K562 (cell line): ENCODE measurements at regions not wholly inside any gene's neighbourhood (a gene's known extent, or its start where the extent isn't known, plus 50 kb on each side); places are given as distances from the start of the nearest gene placed in this dataset.

ENCODE experiments used
- GTF2A2 ChIP-seq: IDR thresholded peaks from 2 replicates; pipeline ENCODE4 v1.6.1; 2016; ENCODE audit warnings: mild to moderate bottlenecking, missing genetic modification characterization, missing compliant biosample characterization
- HIVEP1 ChIP-seq: fragments of 250-450 bp; sonication (Bioruptor Pico); IDR thresholded peaks from 2 replicates; pipeline ENCODE4 v1.4.0; 2020; ENCODE audit warnings: mild to moderate bottlenecking
- THRB ChIP-seq: fragments of 450-650 bp; formaldehyde crosslinking; conservative IDR thresholded peaks from 2 replicates; pipeline ENCODE4 v1.4.0; 2022; ENCODE audit warnings: mild to moderate bottlenecking, missing genetic modification characterization
- ZKSCAN1 ChIP-seq: fragments of 150-350 bp; IDR thresholded peaks from 2 replicates; pipeline ENCODE4 v1.6.1; 2016; ENCODE audit warnings: low read depth, low read length
- TF ChIP-seq, protein P1 (sequence below): fragments of 250-450 bp; sonication (Bioruptor Pico); IDR thresholded peaks from 2 replicates; pipeline ENCODE4 v1.5.0; 2022; ENCODE audit warnings: mild to moderate bottlenecking
- TF ChIP-seq, protein P2 (sequence below), 2 experiments: IDR thresholded peaks in 1 of 2; conservative IDR thresholded peaks in 1 of 2; 2 replicates each; pipeline ENCODE4 v1.6.1; 2016; ENCODE audit warnings: low read depth in 2 of 2, mild to moderate bottlenecking in 1 of 2, missing compliant biosample characterization in 1 of 2, missing genetic modification characterization in 1 of 2, moderate library complexity in 1 of 2

- TF ChIP-seq THRB (CRISPR knock-in tag) (no peak), GTF2A2 (tag) (no peak), HIVEP1 (no peak), ZKSCAN1 (peak; percentile 94)
- TF ChIP-seq, protein P1, sequence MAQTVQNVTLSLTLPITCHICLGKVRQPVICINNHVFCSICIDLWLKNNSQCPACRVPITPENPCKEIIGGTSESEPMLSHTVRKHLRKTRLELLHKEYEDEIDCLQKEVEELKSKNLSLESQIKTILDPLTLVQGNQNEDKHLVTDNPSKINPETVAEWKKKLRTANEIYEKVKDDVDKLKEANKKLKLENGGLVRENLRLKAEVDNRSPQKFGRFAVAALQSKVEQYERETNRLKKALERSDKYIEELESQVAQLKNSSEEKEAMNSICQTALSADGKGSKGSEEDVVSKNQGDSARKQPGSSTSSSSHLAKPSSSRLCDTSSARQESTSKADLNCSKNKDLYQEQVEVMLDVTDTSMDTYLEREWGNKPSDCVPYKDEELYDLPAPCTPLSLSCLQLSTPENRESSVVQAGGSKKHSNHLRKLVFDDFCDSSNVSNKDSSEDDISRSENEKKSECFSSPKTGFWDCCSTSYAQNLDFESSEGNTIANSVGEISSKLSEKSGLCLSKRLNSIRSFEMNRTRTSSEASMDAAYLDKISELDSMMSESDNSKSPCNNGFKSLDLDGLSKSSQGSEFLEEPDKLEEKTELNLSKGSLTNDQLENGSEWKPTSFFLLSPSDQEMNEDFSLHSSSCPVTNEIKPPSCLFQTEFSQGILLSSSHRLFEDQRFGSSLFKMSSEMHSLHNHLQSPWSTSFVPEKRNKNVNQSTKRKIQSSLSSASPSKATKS (CRISPR knock-in tag): no peak
- TF ChIP-seq, protein P2, sequence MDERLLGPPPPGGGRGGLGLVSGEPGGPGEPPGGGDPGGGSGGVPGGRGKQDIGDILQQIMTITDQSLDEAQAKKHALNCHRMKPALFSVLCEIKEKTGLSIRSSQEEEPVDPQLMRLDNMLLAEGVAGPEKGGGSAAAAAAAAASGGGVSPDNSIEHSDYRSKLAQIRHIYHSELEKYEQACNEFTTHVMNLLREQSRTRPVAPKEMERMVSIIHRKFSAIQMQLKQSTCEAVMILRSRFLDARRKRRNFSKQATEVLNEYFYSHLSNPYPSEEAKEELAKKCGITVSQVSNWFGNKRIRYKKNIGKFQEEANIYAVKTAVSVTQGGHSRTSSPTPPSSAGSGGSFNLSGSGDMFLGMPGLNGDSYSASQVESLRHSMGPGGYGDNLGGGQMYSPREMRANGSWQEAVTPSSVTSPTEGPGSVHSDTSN (CRISPR knock-in tag; IDR thresholded peaks at IDR 0.05; ENCODE audit: low read depth): no peak
- TF ChIP-seq, protein P2 (tag; conservative IDR thresholded peaks at IDR 0.05; ENCODE audit: low read depth): no peak
- TF ChIP-seq, all 486 proteins: peak for 3
Measured at GRCh38 chr5:139740138-139740991, 55.2 kb upstream of the PSD2 start (continued).
